NCI-H2227 (cell line): ENCODE measurements at regions not wholly inside any gene's neighbourhood (a gene's known extent, or its start where the extent isn't known, plus 50 kb on each side); places are given as distances from the start of the nearest gene placed in this dataset.
"Not testable (repeated sequence)": the region's sequence is repeated elsewhere in the genome, so short reads cannot be mapped to it uniquely, and the experiment has no call there.

ENCODE experiments used
- DNase-seq: peaks from one replicate; lab custom pipeline; 2025; ENCODE audit not compliant: unreplicated experiment; lab: John Stamatoyannopoulos, UW

DNA sequence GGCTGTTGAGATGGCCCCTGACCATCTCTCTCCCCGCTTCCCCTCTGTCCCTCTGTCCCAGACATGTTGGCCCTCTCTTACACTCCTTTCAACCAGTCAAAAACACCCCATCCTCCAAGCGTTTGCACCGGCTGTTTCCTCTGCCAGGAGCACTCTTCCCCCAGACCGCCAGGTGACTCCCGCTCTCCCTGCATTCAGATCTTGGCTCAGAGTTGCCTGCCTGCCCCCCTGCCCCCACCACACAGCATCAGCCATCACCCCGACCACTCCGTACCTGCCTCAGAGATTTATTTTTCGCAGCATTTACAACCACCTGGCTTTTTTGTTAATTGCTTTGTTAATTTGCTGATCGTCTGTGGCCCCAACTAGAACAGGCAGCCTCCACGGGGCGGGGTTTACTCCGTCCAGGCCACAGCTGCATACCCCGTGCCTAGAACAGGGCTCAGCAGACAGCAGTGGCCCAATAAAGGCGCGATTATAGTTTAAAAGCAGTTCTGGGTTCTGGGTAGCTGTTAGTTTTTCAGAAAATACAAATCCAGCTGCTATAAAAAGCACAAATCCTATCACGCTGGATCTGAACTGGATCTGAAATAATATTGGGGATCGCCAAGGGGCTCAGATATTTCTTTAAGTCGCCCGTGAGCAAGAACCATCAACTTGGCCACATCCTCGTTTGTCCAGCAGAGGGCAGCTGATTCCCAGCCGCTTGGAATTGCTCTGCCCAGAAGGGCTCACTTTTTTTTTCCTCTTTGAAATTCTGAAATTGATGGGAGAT is 173.6 kb downstream of the IRF8 start:
- peak; percentile 56 for DNase-seq

DNA sequence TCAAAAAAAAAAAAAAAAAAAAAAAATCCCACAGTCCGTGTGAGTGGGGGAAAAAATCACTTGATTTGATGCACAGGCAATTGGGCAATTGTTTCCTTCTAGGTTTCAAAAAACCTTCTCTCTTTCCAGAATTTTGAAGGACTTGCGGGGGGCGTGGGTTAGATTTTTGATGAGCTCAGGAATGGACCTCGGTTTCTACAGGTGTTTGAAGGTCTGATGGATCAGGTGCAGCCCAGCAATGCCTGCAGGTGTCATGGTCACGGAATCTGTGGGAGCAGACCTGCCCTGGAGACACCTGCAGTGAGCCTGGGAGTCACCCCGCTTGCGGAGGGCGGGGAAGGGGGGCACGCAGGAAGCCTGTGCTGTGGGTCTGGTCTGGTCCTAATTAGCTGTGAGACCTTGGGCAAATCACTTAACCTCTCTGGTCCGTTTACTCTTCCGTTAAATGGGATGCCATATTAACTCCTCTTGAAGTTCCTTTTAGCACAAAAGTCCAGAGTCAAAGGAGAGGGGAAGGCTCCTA is 174.2 kb downstream of the IRF8 start:
- no peak for DNase-seq

DNA sequence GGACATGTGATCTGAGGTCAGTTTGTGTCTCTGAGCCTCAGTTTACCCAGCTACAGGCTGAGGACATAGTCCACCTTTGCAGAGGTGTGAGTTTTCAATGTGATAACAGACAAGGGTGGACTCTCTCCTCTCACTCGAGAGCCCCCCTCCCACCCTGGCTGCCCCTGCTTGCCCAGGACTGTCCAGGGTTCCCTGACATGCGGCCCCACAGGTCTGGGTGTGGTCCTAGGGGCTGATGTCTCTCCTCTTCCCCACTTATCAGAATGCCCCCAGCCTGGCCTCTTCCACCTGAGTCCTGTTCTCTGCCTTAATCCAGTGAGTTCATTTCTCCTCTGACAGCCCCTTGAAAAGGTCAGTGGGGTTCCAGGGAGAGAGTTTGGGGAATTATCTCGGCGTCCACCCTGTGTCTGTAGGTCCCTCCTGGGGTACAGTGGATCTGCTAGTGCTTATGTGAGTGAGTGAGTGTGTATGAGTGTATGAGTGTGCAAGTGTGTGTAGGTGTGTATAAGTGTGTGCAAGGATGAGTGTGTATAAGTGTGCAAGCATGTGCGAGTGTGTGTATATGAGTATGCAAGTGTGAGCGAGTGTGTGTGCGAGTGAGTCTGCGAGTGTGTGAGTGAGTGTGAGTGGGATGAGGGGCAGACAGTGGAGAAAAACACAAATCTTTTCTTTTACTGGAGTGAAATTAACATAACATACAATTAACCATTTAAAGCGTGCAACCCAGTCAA is 175.0 kb downstream of the IRF8 start:
- no peak for DNase-seq

DNA sequence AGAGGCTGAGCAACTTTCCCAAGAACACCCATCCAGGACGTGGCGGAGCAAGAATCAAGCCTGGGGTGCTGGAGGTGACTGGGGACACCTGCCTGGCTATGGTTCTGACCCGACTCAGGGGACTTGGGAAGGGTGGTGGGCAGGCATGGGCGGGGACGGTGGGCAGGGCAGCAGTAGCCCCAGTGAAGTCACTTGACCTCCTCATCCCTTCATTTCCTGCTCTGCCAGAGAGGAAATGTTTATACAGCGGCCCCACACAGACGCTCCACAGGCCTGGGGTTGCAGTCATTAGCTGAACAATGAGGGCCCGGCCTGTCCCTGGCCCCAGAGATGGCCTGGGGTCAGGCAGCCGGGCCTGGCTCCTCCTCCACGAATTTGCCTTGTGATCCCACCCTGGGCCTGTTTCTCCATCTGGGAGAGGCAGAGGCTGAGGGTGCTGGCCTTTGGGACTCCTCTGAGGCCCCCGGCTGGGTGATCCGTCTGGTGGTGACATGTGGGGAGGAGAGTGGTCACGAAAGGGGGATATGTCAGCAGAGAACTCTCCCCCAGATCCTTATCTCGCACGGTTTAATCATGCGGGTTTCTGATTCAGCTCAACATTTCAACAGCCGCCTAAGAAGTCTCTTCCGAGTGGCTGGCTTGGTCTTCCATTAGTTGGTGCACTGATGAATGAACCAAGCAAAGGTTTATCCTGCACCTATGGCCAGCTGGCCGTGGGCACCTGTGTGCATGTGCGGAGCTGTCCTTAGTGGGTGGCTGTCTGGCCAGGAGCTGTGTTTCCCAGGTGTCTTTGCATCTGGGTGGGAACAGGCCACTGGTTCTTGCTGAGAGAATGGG is 175.9 kb downstream of the IRF8 start:
- no peak for DNase-seq

DNA sequence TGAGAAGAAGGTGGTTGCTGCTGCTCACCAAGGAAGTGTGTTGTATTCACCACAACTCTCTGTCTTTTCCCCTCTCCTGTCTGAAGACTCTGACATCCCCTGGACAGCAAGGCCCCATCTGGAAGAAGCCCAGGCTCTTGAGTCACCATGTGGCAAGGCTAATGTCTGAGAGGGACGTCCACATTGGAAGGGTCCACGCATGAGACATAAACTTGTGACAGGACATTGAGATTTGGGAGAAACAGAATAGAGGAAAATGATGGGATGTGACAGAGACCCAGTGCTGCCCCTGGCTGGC is 176.5 kb downstream of the IRF8 start:
- no peak for DNase-seq

DNA sequence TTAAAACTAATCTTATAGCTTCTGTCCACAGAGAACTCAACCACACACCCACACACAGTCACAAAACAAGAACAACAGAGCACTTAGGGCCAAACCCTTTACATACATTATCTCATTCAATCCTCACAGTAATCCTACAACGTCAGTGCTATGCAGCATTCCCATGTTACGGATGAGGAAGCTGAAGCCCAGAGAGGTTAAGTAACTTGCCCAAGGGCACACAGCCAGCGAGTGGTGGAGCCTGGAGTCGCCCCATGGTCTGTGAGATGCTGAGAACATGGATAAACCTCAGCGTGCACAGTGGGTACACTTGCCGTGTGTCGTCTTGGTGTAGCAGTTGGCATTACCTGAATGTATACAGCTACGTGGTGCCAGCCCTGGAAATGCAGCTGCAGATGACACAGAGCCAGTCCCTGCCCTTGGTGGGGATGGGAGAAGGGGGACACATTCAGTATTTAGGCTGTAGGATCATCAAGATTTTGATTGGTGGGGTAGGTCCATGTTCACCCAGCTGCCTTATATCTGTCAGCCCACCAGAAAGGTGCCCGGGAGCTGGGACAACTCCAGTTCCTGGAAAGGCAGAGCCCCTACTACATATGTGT is 177.0 kb downstream of the IRF8 start:
- DNase-seq, result no peak

DNA sequence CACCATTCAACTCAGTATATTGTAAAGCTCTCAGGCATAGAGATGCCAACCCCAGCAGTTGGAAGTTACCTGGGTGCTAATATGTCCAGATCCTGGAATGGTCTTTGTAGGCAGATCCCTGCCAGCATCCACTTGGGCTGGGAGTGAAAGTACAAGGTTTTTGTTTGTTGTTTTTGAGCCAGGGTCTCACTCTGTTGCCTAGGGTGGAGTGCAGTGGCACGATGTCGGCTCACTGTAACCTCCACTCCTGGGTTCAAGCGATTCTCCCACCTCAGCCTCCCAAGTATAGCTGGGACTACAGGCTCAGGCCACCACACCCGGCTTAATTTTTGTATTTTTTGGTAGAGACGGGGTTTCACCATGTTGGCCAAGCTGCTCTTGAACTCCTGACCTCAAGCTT is 177.6 kb downstream of the IRF8 start:
- no peak for DNase-seq

DNA sequence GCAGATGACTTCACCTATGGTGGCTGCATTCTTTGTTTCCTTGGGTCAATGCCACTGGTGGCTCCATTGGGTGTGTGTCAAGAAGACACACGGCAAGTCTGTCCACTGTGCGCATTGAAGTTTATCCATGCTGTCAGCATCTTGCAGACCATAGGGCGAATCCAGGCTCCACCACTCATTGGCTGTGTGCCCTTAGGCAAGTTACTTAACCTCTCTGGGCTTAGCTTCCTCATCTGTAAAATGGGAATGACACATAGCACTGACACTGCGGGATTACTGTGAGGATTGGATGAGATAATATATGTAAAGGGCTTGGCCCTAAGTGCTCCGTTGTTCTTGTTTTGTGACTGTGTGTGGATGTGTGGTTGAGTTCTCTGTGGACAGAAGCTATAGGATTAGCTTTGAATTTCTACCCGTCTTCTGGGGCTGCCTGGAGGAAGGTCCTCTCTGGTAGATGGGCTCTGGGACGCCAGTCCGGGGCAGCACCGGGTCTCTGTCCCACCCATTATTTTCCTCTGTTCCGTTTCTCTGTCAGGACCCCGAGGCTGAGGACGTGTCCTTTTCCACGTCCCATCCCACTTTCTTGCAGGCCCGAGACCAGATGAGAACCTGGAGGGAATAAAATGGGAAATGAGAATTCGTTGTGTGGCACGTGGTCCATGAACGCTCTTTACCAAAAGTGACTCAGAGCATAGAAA is 178.4 kb downstream of the IRF8 start:
- DNase-seq, result no peak

DNA sequence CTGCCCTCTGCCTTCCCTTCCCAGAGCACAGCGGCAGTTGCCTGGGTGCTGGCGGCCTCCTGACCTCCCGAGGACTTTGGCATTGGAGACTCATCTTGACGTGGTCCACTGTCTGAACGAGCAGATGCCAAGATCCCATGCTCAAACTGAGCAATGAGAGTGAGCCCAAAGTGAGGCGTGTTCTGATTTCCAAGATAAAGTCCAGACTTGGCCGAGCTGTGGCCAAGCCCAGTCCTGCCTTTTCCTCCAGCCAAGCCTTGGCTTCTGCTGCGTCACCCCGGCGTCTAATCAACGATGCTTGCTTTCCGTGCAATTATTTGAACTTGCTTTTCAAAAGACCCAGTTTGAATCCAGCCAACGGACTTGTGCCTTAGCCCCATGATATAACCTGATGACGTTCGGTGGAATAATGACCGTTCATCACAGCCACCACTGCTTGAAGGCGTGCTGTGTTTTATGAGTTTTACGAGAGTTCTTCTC is 179.2 kb downstream of the IRF8 start:
- DNase-seq, result no peak

DNA sequence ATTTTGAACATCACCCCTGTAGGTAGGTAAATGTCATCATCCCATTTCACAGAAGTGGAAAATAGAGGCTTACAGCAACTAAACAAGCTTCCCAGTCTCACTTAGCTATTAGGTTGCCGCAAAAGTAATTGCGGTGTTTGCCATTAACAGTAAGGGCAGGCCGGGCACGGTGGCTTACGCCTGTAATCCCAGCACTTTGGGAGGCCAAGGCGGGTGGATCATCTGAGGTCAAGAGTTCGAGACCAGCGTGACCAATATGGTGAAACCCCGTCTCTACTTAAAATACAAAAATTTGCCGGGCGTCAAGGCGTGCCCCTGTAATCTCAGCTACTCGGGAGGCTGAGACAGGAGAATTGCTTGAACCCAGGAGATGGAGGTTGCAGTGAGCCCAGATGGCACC is 179.7 kb downstream of the IRF8 start:
- not testable (repeated sequence) for DNase-seq

DNA sequence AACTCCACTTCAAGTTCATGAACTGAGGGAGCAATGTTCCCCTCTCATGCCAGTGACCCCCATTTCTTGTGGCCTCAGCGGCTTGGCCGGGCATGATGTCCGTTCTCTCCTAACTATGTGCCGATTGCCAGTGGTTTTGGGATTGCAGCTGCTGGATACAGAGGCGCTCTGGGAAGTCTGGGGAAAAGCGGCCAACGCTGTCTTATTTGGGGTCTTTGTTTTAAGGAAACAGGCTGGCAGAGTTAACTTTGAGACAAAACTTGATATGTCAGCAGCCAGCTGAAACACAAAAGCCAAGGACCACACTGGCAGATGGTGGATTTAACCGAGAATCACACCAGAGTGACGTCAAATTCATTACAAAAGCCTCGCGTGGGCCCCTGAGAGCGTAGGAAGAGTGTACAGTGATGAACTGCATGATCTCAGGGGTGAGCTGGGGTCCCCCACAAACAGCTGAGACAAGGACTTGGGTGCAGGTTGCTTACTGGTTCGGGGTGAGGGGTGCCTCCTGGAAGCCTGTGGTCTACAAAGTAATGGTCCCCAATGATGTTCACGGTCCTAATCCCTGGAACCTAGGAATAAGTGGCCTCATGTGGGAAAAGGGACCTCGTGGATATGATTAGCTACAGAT is 180.4 kb downstream of the IRF8 start:
- no peak for DNase-seq

DNA sequence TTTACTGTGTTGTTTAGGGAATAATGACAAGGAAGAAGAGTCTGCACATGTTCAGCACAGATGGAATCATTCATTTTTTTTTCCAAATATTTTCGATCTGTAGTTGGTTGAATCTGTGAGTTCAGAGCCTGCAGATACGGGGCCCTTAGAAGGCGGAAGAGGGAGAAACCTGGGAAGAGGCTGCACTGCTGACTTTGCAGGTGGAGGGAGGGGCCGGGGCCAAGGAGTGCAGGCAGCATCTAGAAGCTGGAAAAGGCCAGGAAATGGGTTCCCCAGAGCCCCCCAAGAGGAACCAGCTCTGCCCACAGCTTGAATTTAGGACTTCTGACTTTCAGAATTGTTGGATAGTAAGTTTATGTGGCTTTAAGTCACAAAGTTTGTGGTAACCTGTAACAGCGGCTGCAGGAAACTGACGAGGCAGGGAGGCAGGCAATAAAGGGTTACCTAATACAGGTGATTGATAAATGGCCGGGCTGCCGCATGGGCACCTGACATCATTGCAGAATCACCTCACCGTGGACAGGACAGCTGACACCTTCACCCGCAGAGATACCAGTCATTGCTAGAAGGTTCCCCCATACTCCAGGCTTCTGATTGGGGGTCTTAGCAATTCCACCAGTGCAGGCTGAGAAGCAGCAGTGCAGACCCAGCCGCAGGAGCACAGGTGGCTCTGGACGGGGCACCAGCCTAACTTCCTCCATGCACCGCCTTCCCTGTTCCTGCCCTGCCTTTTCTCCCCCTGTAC is 181.3 kb downstream of the IRF8 start:
- no peak for DNase-seq

DNA sequence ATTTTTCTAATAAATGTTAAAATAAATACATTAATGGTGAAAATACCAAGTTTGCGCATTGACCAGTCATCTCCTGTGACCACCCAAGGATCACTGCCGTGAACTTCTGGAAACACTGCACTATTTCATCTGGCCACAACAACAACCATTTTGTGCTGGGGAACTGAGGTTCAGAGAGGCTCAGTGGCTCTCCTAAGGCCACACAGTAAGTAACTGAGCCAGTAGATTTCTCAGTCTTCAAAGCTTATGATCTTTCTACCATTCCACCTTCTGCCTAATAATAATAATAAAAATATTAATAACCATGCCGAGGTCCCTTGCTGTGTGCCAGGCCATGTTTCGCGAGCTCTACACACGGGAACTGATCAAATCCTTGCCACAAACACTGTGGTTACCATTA is 182.0 kb downstream of the IRF8 start:
- no peak for DNase-seq

DNA sequence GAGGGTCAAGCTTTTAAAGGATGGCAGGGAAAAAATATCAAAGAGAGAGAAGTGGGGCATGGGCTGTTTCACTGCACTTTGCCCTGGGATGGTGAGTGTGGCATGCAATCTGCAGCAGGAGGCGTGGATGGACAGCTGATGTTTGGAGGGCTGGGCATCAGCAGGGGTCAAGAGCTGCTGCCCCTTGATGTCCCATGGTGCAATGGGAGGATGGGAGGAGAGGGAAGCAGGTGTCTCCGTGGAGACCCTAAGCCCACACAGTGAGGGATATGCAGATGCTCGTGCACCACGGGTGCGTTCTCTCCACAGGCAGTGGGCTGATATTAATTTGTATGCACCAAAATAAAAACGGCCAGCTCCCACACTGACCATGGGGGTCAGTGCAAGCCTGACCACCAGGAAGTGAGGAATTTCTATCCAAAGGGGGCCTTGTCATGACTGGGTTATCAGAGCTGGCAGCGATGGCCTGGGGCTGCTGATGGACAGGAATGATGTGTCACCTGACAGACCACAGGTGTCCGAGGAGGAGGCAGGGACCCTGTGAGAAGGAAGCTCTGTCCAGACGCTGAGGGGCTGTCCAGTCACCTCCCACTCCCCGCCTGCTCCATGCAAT is 183.6 kb downstream of the IRF8 start:
- no peak for DNase-seq

DNA sequence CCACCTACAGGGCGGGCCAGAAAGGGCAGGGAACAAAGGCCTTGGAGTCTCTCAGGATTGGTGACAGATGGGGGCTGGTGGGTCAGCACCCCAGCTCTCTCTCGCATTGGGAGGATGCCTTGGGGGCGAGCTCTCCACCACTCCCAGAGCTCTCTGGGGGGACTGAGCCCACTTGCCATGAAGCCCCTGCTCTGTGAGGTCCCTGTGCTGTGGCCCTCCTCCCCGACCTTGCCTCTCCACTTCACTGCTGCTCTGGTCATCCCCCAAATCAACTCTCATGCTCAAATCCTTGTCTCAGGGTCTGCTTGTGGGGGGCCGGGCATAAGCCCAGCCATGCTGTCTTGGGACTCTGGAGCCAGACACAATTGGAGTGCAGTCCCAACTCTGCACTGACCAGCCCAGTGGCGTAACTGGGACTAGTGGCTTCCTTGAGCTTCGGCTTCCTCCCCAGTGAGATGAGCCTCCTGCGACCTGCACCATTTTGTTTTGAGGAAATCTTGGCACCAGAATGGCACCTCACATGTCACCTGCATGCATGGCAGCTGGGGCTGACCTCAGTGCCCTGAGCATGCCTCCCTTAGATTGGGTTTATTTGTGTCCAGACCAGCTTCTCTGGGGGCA is 184.5 kb downstream of the IRF8 start:
- no peak for DNase-seq

DNA sequence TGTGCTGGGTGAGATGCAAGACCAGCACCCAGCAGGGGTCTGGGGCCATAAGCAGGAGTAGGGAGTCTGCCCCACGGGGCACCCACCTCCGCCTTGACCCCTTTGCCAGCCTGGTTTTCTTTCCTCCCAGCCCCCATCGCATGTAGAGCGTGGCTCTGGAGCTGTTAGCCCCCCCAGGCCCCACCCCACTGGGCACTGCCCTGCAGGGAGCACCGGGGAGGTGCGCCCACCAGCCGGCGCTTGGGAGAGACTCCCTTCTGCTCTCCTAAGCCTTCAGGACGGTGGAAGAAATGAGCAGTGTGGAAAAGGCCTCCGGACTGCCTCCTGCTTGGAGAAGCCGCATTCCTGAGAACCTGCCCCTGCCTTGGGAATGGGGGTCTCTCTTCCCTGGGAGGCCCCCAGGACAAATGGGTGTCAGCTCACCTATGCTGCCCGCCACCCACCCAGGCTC is 186.2 kb downstream of the IRF8 start:
- DNase-seq, result no peak

DNA sequence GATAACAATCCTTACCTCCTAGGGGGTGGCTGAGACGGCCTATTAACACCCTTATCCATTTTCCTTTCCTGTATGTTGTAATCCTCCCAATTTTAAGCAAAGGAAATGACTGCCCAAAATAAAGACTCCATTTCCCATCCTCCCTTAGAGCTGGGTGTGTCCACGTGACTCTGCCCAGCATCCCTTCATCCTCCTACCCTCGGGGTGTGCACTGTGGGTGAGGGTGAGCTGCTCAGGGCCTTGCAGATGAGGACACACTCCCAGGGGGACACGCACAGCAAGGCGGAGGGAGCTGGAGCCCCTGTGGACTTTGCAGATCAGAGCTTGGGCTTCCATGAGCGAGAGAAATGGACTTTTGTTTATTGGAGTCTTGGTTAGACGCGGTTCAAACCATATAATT is 186.8 kb downstream of the IRF8 start:
- DNase-seq, result no peak

DNA sequence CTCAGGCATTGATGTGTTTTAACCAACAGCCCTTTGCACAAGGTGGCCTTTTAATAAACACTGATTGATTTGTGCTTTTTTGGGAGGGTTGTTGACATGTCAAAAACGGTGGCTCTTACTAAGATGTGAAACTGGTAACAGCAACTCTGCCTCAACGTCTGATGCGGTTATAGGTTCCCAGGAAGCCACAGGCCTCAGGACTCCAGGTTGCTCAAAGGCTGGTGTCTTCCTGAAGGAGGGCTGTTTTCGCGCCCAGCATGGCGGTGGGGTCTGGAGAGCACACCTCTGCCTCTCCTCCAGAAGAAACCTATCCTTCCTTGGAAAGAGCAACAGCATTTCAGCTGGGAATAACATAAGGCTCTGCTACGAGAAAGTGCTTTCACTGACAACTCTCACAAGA is 187.5 kb downstream of the IRF8 start:
- no peak for DNase-seq
